ENCODE measurements at regions not wholly inside any gene's neighbourhood (a gene's known extent, or its start where the extent isn't known, plus 50 kb on each side); places are given as distances from the start of the nearest gene placed in this dataset.

- no peak for TF ChIP-seq CTCF (conservative IDR thresholded peaks at IDR 0.05; ENCODE audit: low read length)
- TF ChIP-seq EZH2phosphoT487 (IDR thresholded peaks at IDR 0.05; ENCODE audit: borderline replicate concordance, low read depth, low read length), result no peak
These were observed 125.4 kb upstream of the CHRDL1 start for GRCh38 chrX:110920991-110921390.
